DOHH2 (cell line): ENCODE measurements at regions not wholly inside any gene's neighbourhood (a gene's known extent, or its start where the extent isn't known, plus 50 kb on each side); places are given as distances from the start of the nearest gene placed in this dataset.

ENCODE experiments used
- H3F3A ChIP-seq: fragments of 200-600 bp; sonication (generic), shearing (Covaris generic); 2 replicates; pipeline ENCODE4 v1.6.0; 2016; ENCODE audit warnings: antibody characterized with exemption, mild to moderate bottlenecking; ENCODE audit not compliant: control insufficient read depth, insufficient read depth
- H3K27ac ChIP-seq: fragments of 200-600 bp; sonication (generic); 2 replicates; pipeline ENCODE4 v1.5.1; 2014; ENCODE audit warnings: low read depth, mild to moderate bottlenecking, low read length, moderate library complexity
- H3K27me3 ChIP-seq: fragments of 200-600 bp; sonication (generic); 2 replicates; pipeline ENCODE4 v1.6.1; 2014; ENCODE audit warnings: mild to moderate bottlenecking, low read length, mixed read lengths; ENCODE audit not compliant: control insufficient read depth
- H3K36me3 ChIP-seq: fragments of 200-600 bp; sonication (generic); 2 replicates; pipeline ENCODE4 v1.6.1; 2014; ENCODE audit warnings: mild to moderate bottlenecking, low read length, moderate library complexity, mixed read lengths; ENCODE audit not compliant: control insufficient read depth
- H3K4me1 ChIP-seq: fragments of 200-600 bp; sonication (generic); 2 replicates; pipeline ENCODE4 v1.6.1; 2014; ENCODE audit warnings: mild to moderate bottlenecking, low read length, mixed read lengths; ENCODE audit not compliant: control insufficient read depth
- H3K4me2 ChIP-seq: fragments of 200-600 bp; sonication (generic); 2 replicates; pipeline ENCODE4 v1.6.0; 2014; ENCODE audit warnings: mild to moderate bottlenecking, low read length, moderate library complexity
- H3K4me3 ChIP-seq: fragments of 200-600 bp; sonication (generic); 2 replicates; pipeline ENCODE4 v1.5.1; 2014; ENCODE audit warnings: mild to moderate bottlenecking, low read length, mixed read lengths
- H3K79me2 ChIP-seq: fragments of 200-600 bp; sonication (generic); 2 replicates; pipeline ENCODE4 v1.6.1; 2014; ENCODE audit warnings: mild to moderate bottlenecking, low read length, mixed read lengths; ENCODE audit not compliant: control insufficient read depth
- H3K9me2 ChIP-seq: fragments of 200-600 bp; sonication (generic); replicated peaks from 2 replicates; pipeline ENCODE4 v1.6.1; 2014; ENCODE audit warnings: mild to moderate bottlenecking, low read length, mixed read lengths; ENCODE audit not compliant: control insufficient read depth
- H3K9me3 ChIP-seq: fragments of 200-600 bp; sonication (generic); 2 replicates; pipeline ENCODE4 v1.6.1; 2014; ENCODE audit warnings: antibody characterized with exemption, low read length, mixed read lengths; ENCODE audit not compliant: control insufficient read depth, insufficient read depth
- H4K20me1 ChIP-seq: fragments of 200-600 bp; sonication (generic); 2 replicates; pipeline ENCODE4 v1.6.0; 2014; ENCODE audit warnings: low read depth, mild to moderate bottlenecking, antibody characterized with exemption, low read length, moderate library complexity; ENCODE audit not compliant: control insufficient read depth, insufficient read depth
- EZH2phosphoT487 ChIP-seq: fragments of 200-600 bp; sonication (generic); IDR thresholded peaks from 2 replicates; pipeline ENCODE4 v1.6.1; 2017; ENCODE audit warnings: borderline replicate concordance, mild to moderate bottlenecking, antibody characterized with exemption, low read length, moderate library complexity, mixed read lengths
- TF ChIP-seq, protein P1 (sequence below): fragments of 200-600 bp; sonication (generic); IDR thresholded peaks from one replicate; pipeline ENCODE4 v1.5.1; 2014; ENCODE audit warnings: antibody characterized with exemption, mild to moderate bottlenecking, low read depth, low read length; ENCODE audit not compliant: poor library complexity, severe bottlenecking

DNA sequence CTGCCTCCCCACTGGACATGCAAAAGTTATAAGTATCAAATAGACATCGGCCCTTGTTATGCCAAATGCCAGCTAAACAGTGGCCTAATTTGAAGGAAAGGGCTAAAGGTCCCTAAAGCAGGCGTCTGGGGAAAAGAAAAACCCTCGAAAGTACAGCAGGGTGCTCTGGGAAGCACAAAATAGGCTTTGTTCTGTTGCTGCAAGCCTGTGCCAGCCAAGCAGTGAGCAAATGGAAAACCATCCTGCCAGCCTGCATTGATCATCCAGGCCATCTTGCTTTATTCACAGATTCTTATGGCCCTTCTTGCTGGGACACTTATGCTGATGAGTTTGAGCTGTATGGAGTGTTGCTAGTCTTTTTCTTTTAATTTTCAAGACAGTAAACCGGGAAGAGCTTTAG, 62.2 kb upstream of the PLEKHG1 start:
- no peaks in the 10 kb centered on the region for H3K9me2 ChIP-seq
- no peaks in the 10 kb centered on the region for H3F3A ChIP-seq
- H3K79me2 ChIP-seq = no peaks in the 10 kb centered on the region
- no peaks in the 10 kb centered on the region for H3K4me1 ChIP-seq
- H3K4me2 ChIP-seq = no peak overlapping the region
- no peak overlapping the region for H3K4me3 ChIP-seq
- no peak overlapping the region for H3K27ac ChIP-seq
- H3K9me3 ChIP-seq = no peaks in the 10 kb centered on the region
- H3K36me3 ChIP-seq = no peaks in the 10 kb centered on the region
- no peaks in the 10 kb centered on the region for H4K20me1 ChIP-seq
- no peaks in the 10 kb centered on the region for H3K27me3 ChIP-seq
- TF ChIP-seq EZH2phosphoT487 = no peak
- TF ChIP-seq, protein P1, sequence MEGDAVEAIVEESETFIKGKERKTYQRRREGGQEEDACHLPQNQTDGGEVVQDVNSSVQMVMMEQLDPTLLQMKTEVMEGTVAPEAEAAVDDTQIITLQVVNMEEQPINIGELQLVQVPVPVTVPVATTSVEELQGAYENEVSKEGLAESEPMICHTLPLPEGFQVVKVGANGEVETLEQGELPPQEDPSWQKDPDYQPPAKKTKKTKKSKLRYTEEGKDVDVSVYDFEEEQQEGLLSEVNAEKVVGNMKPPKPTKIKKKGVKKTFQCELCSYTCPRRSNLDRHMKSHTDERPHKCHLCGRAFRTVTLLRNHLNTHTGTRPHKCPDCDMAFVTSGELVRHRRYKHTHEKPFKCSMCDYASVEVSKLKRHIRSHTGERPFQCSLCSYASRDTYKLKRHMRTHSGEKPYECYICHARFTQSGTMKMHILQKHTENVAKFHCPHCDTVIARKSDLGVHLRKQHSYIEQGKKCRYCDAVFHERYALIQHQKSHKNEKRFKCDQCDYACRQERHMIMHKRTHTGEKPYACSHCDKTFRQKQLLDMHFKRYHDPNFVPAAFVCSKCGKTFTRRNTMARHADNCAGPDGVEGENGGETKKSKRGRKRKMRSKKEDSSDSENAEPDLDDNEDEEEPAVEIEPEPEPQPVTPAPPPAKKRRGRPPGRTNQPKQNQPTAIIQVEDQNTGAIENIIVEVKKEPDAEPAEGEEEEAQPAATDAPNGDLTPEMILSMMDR = no peak

DNA sequence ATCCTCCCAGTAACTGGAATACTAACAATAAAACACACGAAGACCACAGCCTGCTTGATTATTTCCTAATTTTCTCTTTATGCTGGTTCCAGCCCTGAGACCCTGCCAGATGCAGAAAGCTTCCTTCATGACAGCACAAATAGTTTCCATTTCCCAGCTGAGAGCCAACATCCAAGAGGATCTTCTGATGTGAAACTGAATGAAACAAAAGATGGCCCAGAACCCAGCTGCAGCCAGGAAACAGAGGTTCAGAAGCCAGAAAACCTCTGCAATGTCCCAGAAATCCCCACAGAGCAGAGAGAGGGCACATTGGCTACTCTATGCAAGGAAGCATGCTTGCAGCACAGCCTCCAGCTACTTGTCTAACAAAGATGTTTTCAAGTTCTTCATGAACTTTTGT, 61.8 kb upstream of the PLEKHG1 start:
- Histone ChIP-seq H3F3A (no peaks in the 10 kb centered on the region), H3K4me3 (no peak overlapping the region), H3K27ac (no peak overlapping the region), H3K9me3 (no peaks in the 10 kb centered on the region), H3K79me2 (no peaks in the 10 kb centered on the region), H3K4me1 (no peaks in the 10 kb centered on the region), H3K9me2 (no peaks in the 10 kb centered on the region), H3K4me2 (no peak overlapping the region), H3K27me3 (no peaks in the 10 kb centered on the region), H4K20me1 (no peaks in the 10 kb centered on the region), H3K36me3 (no peaks in the 10 kb centered on the region)
- TF ChIP-seq, protein P1 = no peak

DNA sequence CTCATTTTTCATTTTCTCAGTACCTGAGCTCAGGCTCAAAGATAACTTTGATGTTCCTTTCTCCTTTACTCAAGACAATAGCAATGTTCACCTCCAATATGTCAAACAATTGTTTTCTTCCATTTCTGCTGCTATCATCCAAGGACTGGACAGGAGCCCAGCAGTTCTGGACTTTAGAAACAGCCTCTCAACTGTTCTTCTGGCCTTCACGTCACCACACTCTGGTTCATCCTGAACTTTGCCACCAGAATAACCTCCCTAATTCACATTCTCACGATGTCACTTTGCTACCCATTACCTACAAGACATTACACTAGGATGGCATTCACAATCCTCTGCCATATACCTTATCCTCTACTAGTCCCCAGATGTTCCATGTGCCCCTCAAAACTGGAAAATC, 60.6 kb upstream of the PLEKHG1 start:
- no peaks in the 10 kb centered on the region for H3K9me3 ChIP-seq
- no peak for TF ChIP-seq EZH2phosphoT487
- TF ChIP-seq, protein P1 = no peak
- no peaks in the 10 kb centered on the region for H3K9me2 ChIP-seq
- H3F3A ChIP-seq = no peaks in the 10 kb centered on the region
- no peaks in the 10 kb centered on the region for H3K27me3 ChIP-seq
- H3K27ac ChIP-seq = no peak overlapping the region
- H3K79me2 ChIP-seq = no peaks in the 10 kb centered on the region
- no peaks in the 10 kb centered on the region for H3K4me1 ChIP-seq
- H3K4me2 ChIP-seq = no peak overlapping the region
- no peak overlapping the region for H3K4me3 ChIP-seq
- H4K20me1 ChIP-seq = no peaks in the 10 kb centered on the region
- no peaks in the 10 kb centered on the region for H3K36me3 ChIP-seq

DNA sequence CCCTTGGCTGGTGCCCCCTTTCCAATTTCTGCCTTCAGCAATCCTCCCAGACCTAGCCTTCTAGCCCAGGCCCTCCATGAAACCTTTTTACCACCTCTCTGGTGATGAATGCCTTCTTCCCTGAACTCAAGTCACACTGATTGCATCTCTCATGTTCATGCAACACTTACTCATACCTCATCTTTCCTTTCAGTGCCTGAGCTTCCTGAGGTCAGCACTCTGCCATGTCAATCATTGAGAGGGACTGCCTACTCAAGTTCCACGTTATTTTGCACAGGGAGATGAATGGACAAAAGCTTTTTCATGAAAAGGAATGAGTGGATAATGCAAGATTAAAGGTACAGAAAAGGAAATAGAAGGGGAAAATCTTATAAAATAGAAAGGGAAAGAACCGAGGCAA, 60.1 kb upstream of the PLEKHG1 start:
- no peaks in the 10 kb centered on the region for H3K36me3 ChIP-seq
- H3K4me2 ChIP-seq = no peak overlapping the region
- no peaks in the 10 kb centered on the region for H3K27me3 ChIP-seq
- no peaks in the 10 kb centered on the region for H3K79me2 ChIP-seq
- TF ChIP-seq, protein P1 = no peak
- TF ChIP-seq EZH2phosphoT487 = no peak
- no peaks in the 10 kb centered on the region for H3K9me2 ChIP-seq
- no peaks in the 10 kb centered on the region for H3K9me3 ChIP-seq
- H3K4me1 ChIP-seq = no peaks in the 10 kb centered on the region
- H3K4me3 ChIP-seq = no peak overlapping the region
- no peaks in the 10 kb centered on the region for H3F3A ChIP-seq
- H3K27ac ChIP-seq = no peak overlapping the region
- no peaks in the 10 kb centered on the region for H4K20me1 ChIP-seq
